22Rv1 (cell line): ENCODE measurements at regions not wholly inside any gene's neighbourhood (a gene's known extent, or its start where the extent isn't known, plus 50 kb on each side); places are given as distances from the start of the nearest gene placed in this dataset.

ENCODE experiments used
- ZFX ChIP-seq: fragments of 450-650 bp; IDR thresholded peaks from 2 replicates; pipeline ENCODE4 v1.6.1; 2017; ENCODE audit warnings: antibody characterized with exemption, borderline replicate concordance
- TF ChIP-seq, protein P1 (sequence below): fragments of 450-650 bp; IDR thresholded peaks from 2 replicates; pipeline ENCODE4 v1.5.1; 2017; ENCODE audit warnings: mild to moderate bottlenecking

DNA sequence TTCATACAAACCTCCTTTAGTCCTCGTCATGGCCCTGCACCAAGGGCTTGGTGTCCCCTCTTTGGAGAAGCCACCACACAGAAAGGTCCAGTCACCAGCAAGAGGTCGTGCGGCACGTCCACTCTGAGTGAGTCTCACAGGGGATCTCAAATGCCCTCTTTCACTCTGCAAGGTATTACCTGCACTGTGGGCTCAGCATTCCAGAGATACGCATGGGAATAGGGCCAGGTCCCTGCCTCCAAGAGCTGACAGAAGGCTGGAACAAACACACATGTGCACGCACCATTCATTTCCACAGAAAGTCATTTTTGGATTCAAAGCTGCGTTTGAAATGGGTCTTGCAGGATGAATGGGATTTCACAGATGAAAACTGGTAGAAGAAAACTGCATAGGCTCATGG, 50.4 kb upstream of the TJP1 start:
- TF ChIP-seq, protein P1, sequence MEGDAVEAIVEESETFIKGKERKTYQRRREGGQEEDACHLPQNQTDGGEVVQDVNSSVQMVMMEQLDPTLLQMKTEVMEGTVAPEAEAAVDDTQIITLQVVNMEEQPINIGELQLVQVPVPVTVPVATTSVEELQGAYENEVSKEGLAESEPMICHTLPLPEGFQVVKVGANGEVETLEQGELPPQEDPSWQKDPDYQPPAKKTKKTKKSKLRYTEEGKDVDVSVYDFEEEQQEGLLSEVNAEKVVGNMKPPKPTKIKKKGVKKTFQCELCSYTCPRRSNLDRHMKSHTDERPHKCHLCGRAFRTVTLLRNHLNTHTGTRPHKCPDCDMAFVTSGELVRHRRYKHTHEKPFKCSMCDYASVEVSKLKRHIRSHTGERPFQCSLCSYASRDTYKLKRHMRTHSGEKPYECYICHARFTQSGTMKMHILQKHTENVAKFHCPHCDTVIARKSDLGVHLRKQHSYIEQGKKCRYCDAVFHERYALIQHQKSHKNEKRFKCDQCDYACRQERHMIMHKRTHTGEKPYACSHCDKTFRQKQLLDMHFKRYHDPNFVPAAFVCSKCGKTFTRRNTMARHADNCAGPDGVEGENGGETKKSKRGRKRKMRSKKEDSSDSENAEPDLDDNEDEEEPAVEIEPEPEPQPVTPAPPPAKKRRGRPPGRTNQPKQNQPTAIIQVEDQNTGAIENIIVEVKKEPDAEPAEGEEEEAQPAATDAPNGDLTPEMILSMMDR, result no peak
- no peak for TF ChIP-seq ZFX
